GM21515 (cell line): ENCODE measurements at regions not wholly inside any gene's neighbourhood (a gene's known extent, or its start where the extent isn't known, plus 50 kb on each side); places are given as distances from the start of the nearest gene placed in this dataset.

Experiments
- ATAC-seq: cut with Tn5 transposase; IDR thresholded peaks from one replicate; pipeline ENCODE4 v1.9.1; 2021; ENCODE audit not compliant: unreplicated experiment

- no peak for ATAC-seq
Measured at GRCh38 chr13:74084375-74084935, 49.7 kb downstream of the KLF12 start.

GRCh38 chr13:74082741-74083160, 51.5 kb downstream of the KLF12 start:
- no peak for ATAC-seq

GRCh38 chr13:74080762-74081161, 53.4 kb downstream of the KLF12 start:
- ATAC-seq = no peak

GRCh38 chr13:74077792-74078191, 56.4 kb downstream of the KLF12 start:
- ATAC-seq = no peak

GRCh38 chr13:74077375-74077774, 56.8 kb downstream of the KLF12 start:
- no peak for ATAC-seq

GRCh38 chr13:74074723-74075122, 59.5 kb downstream of the KLF12 start:
- no peak for ATAC-seq

GRCh38 chr13:74073274-74073673, 60.9 kb downstream of the KLF12 start:
- no peak for ATAC-seq

GRCh38 chr13:74070513-74070912, 63.7 kb downstream of the KLF12 start:
- ATAC-seq = no peak

- no peak for ATAC-seq
Measured at GRCh38 chr13:74070065-74070464, 64.1 kb downstream of the KLF12 start.

GRCh38 chr13:74068471-74068870, 65.7 kb downstream of the KLF12 start:
- ATAC-seq = no peak

GRCh38 chr13:74067818-74068217, 66.4 kb downstream of the KLF12 start:
- no peak for ATAC-seq

- ATAC-seq = no peak
Measured at GRCh38 chr13:74066937-74067336, 67.3 kb downstream of the KLF12 start.

- ATAC-seq = no peak
Measured at GRCh38 chr13:74064805-74065312, 69.3 kb downstream of the KLF12 start.

- no peak for ATAC-seq
Measured at GRCh38 chr13:74063533-74064100, 70.6 kb downstream of the KLF12 start.

- peak; percentile 72 for ATAC-seq
Measured at GRCh38 chr13:74062933-74063332, 71.3 kb downstream of the KLF12 start.

GRCh38 chr13:74061926-74062595, 72.1 kb downstream of the KLF12 start:
- peak; percentile 79 for ATAC-seq

- ATAC-seq = no peak
Measured at GRCh38 chr13:74056801-74057542, 77.2 kb downstream of the KLF12 start.

- ATAC-seq = no peak
Measured at GRCh38 chr13:74052402-74052928, 81.7 kb downstream of the KLF12 start.

- ATAC-seq = no peak
Measured at GRCh38 chr13:74048756-74049155, 85.4 kb downstream of the KLF12 start.

- no peak for ATAC-seq
Measured at GRCh38 chr13:74047931-74048600, 86.1 kb downstream of the KLF12 start.

- ATAC-seq = no peak
Measured at GRCh38 chr13:74046431-74046830, 87.8 kb downstream of the KLF12 start.
